ENCODE measurements at regions not wholly inside any gene's neighbourhood (a gene's known extent, or its start where the extent isn't known, plus 50 kb on each side); places are given as distances from the start of the nearest gene placed in this dataset.

DNA sequence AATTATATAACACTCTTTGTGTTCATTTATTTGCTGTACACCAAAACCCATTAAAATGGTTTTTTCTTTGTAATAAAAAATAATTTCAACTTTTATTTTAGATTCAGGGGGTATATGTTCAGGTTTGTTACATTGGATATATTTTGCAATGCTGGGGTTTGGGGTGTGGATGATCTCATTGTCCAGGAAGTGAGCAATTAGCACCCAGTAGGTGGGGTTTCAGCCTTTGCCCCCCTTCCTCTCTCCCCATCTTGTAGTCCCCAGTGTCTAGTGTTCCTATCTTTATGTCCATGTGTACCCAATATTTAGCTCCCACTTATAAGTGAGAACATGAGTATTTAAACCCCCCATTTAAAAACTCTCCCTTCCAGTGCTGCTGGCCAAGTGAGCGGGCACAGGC lies 184.6 kb downstream of the RHOU start:
- CTCF ChIA-PET = no interaction called here
- H3K27me3 ChIP-seq (ENCODE audit: control insufficient read depth, insufficient read depth, low read length) = no peaks in the 10 kb centered on the region

DNA sequence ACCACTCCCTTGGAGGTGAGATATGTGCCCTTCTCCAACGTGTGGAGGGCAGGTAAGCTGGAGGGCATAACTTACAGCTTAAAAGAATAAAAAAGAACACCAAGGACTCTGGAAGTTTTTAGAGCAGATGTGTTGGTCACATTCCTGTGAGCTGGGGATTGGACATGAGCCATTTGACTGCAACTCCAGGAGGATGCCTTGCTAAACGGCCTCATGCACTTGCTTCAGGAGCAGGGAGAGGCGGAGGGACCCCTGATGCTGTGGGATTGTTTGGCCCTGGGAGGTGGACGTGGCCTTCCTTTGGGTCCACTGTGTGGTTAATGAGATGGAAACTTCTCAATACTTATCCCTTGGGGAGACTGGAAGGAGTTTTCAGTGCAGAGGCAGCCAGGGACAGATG lies 185.6 kb downstream of the RHOU start:
- Histone ChIP-seq H3K4me3 (ENCODE audit: low read depth, low read length) (no peak overlapping the region), H3K9me3 (ENCODE audit: control insufficient read depth, insufficient read depth, low read length) (peaks cover 5% of the 10 kb centered on the region), H3K27ac (ENCODE audit: low read depth, low read length) (no peak overlapping the region), H3K27me3 (ENCODE audit: control insufficient read depth, insufficient read depth, low read length) (no peaks in the 10 kb centered on the region)
- TF ChIP-seq, protein P1, sequence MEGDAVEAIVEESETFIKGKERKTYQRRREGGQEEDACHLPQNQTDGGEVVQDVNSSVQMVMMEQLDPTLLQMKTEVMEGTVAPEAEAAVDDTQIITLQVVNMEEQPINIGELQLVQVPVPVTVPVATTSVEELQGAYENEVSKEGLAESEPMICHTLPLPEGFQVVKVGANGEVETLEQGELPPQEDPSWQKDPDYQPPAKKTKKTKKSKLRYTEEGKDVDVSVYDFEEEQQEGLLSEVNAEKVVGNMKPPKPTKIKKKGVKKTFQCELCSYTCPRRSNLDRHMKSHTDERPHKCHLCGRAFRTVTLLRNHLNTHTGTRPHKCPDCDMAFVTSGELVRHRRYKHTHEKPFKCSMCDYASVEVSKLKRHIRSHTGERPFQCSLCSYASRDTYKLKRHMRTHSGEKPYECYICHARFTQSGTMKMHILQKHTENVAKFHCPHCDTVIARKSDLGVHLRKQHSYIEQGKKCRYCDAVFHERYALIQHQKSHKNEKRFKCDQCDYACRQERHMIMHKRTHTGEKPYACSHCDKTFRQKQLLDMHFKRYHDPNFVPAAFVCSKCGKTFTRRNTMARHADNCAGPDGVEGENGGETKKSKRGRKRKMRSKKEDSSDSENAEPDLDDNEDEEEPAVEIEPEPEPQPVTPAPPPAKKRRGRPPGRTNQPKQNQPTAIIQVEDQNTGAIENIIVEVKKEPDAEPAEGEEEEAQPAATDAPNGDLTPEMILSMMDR (IDR thresholded peaks at IDR 0.05; ENCODE audit: low read depth, low read length) = no peak
- ChIA-PET CTCF (no interaction called here), POLR2A (interaction anchor here (1.0 kb wide), 1 partner anchor 17 kb away, joined by 5 read pairs; no protein-coding TSS in a partner anchor)
- DNase-seq (ENCODE audit: low read depth, low spot score) = peak; percentile 39

More for the DNA sequence above, 184.6 kb downstream of the RHOU start:
- DNase-seq (ENCODE audit: low read depth, low spot score) = no peak
- Histone ChIP-seq H3K27ac (ENCODE audit: low read depth, low read length) (no peak overlapping the region), H3K9me3 (ENCODE audit: control insufficient read depth, insufficient read depth, low read length) (peaks cover 7% of the 10 kb centered on the region), H3K4me3 (ENCODE audit: low read depth, low read length) (no peak overlapping the region)
- POLR2A ChIA-PET = interaction anchor here (1.0 kb wide), 1 partner anchor 16 kb away, joined by 5 read pairs; no protein-coding TSS in a partner anchor
- TF ChIP-seq, protein P1 (IDR thresholded peaks at IDR 0.05; ENCODE audit: low read depth, low read length) = no peak

DNA sequence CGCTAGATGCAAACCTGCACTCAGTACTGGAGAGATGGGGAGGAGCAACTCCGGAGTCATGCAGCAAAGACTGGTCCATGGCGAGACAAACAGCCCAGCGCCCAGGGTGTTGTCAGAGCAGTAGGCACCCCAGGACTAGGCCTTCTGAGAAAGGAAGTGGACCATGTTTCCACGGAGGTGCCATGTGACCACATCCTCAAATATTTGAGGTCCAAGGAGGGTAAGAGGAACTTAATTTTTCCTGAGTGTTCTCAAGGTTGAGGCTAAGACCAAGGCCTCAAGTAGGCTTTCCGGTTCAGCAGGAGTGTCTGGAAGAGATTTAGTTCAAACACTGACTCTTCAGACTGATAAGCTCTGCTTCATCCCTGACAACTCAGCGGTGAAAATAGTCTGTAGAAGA lies 186.2 kb downstream of the RHOU start:
- ChIA-PET CTCF (interaction anchor here (0.8 kb wide), 1 partner anchor 257 kb away, joined by 3 read pairs; no protein-coding TSS in a partner anchor), POLR2A (no interaction called here)
- H3K4me3 ChIP-seq (ENCODE audit: low read depth, low read length) = no peak overlapping the region
- no peaks in the 10 kb centered on the region for H3K27me3 ChIP-seq (ENCODE audit: control insufficient read depth, insufficient read depth, low read length)
- no peak overlapping the region for H3K27ac ChIP-seq (ENCODE audit: low read depth, low read length)
- DNase-seq (ENCODE audit: low read depth, low spot score) = no peak
- TF ChIP-seq, protein P1 (IDR thresholded peaks at IDR 0.05; ENCODE audit: low read depth, low read length) = no peak
- no peaks in the 10 kb centered on the region for H3K9me3 ChIP-seq (ENCODE audit: control insufficient read depth, insufficient read depth, low read length)

DNA sequence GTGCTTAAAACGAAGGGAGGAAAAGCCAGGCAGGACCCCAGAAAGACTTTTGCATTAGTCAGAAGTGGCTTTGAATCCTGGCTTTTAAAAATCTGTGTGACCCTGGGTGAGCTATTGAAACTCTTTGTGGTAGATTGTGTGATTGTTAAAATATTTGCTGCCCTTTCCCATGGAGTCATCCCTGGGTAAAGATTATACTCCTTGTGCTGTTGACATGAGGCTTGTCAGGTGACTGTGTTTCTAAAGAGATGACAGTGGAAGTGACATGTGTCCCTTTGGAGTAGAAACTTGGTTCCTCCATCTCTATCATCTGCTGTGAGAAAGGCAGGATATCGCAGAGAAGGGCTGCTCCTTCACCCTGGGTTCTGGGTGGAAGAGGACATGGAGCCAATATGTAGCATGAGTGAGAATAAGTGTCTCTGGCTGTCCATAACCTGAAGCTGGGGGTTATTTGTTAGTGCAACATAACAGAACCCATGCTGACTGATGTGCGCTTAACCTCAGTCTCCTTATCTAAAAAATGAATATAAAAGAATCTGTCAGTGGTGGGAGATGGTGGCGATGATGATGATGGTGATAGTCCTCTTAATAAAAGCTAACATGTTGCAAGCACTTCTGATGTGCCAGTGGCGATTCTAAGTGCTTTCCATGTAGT lies 187.6 kb downstream of the RHOU start:
- DNase-seq (ENCODE audit: low read depth, low spot score) = no peak
- H3K9me3 ChIP-seq (ENCODE audit: control insufficient read depth, insufficient read depth, low read length) = no peaks in the 10 kb centered on the region; the same call in 1 of the 2 replicates
- CTCF ChIA-PET = interaction anchor here (0.6 to 1.0 kb wide), 3 partner anchors 20 to 121 kb away, joined by 3 to 5 read pairs (median 3); no protein-coding TSS in a partner anchor
- TF ChIP-seq, protein P1 (IDR thresholded peaks at IDR 0.05; ENCODE audit: low read depth, low read length) = no peak
- POLR2A ChIA-PET = no interaction called here
- no peaks in the 10 kb centered on the region for H3K27me3 ChIP-seq (ENCODE audit: control insufficient read depth, insufficient read depth, low read length)
- no peak overlapping the region for H3K27ac ChIP-seq (ENCODE audit: low read depth, low read length)
- no peak overlapping the region for H3K4me3 ChIP-seq (ENCODE audit: low read depth, low read length)

DNA sequence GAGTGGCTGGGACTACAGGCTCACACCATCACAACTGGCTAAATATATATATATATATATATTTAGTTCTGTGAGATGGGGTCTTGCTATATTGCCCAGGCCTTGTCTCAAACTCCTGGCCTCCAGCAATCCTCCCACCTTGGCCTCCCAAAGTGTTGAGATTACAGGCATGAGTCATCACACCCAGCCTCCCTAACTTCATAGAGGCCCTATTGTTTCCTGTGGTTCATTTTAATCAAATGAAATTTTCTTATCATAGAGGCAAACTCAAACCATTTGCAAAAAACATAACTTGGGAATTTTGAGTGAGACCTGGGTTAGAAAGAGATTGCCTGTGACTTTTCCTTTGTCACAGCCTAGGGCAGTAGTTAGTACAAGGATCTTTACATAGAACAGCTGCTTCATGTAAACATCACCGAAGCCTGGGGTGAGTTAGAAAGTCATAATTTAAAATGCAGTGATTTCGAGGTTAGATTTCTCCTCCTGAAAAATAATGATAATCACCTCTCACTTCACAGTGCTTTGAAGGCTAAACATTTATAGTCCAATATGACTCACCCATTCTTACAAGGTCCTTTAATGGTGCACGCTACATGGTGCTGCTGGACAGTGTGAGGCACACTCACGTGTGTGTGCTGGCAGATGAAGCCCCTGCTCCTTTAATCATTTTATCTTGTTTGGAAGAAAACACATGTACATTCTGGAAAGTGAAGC lies 188.9 kb downstream of the RHOU start:
- H3K4me3 ChIP-seq (ENCODE audit: low read depth, low read length) = no peak overlapping the region
- H3K27me3 ChIP-seq (ENCODE audit: control insufficient read depth, insufficient read depth, low read length) = no peaks in the 10 kb centered on the region
- DNase-seq (ENCODE audit: low read depth, low spot score) = peak; percentile 41
- ChIA-PET POLR2A (interaction anchor here (0.6 kb wide), 1 partner anchor 19 kb away, joined by 8 read pairs; no protein-coding TSS in a partner anchor), CTCF (no interaction called here)
- H3K27ac ChIP-seq (ENCODE audit: low read depth, low read length) = no peak overlapping the region
- TF ChIP-seq, protein P1 (IDR thresholded peaks at IDR 0.05; ENCODE audit: low read depth, low read length) = no peak
- no peaks in the 10 kb centered on the region; the same call in 1 of the 2 replicates for H3K9me3 ChIP-seq (ENCODE audit: control insufficient read depth, insufficient read depth, low read length)

Measured in AG04450 (cell line).